NCI-H146 (cell line): ENCODE measurements at regions not wholly inside any gene's neighbourhood (a gene's known extent, or its start where the extent isn't known, plus 50 kb on each side); places are given as distances from the start of the nearest gene placed in this dataset.
"Not testable (repeated sequence)": the region's sequence is repeated elsewhere in the genome, so short reads cannot be mapped to it uniquely, and the experiment has no call there.

Experiments
- DNase-seq: peaks from one replicate; lab custom pipeline; 2025; lab: John Stamatoyannopoulos, UW

- DNase-seq: no peak
Measured at GRCh38 chr1:82064691-82065090, 264.0 kb downstream of the ADGRL2 start.

GRCh38 chr1:82062206-82062605 lies 261.5 kb downstream of the ADGRL2 start:
- DNase-seq: no peak

GRCh38 chr1:82059959-82060358 lies 259.2 kb downstream of the ADGRL2 start:
- DNase-seq: no peak

- no peak for DNase-seq
Measured at GRCh38 chr1:82057011-82057410, 256.3 kb downstream of the ADGRL2 start.

- DNase-seq: not testable (repeated sequence)
Measured at GRCh38 chr1:82055375-82055774, 254.6 kb downstream of the ADGRL2 start.

- no peak for DNase-seq
Measured at GRCh38 chr1:82052563-82052962, 251.8 kb downstream of the ADGRL2 start.

GRCh38 chr1:82048596-82048995 lies 247.9 kb downstream of the ADGRL2 start:
- DNase-seq: peak; percentile 17

- no peak for DNase-seq
Measured at GRCh38 chr1:82045221-82045620, 244.5 kb downstream of the ADGRL2 start.

GRCh38 chr1:82044536-82044935 lies 243.8 kb downstream of the ADGRL2 start:
- DNase-seq: no peak

- no peak for DNase-seq
Measured at GRCh38 chr1:82044111-82044510, 243.4 kb downstream of the ADGRL2 start.

- no peak for DNase-seq
Measured at GRCh38 chr1:82042306-82043060, 241.7 kb downstream of the ADGRL2 start.
